Neural progenitor cell (in vitro differentiated cells): ENCODE measurements at regions not wholly inside any gene's neighbourhood (a gene's known extent, or its start where the extent isn't known, plus 50 kb on each side); places are given as distances from the start of the nearest gene placed in this dataset.

Experiments
- DNase-seq: peaks from one replicate; pipeline ENCODE4 v3.0.0-alpha.2; 2016; ENCODE audit warnings: low spot score
- H2AFZ ChIP-seq: fragments of 200-600 bp; sonication (generic); replicated peaks from 2 replicates; pipeline ENCODE4 v1.6.1; 2016; ENCODE audit warnings: antibody characterized with exemption
- H3F3A ChIP-seq: fragments of 200-600 bp; sonication (generic); 2 replicates; pipeline ENCODE4 v1.6.1; 2016; ENCODE audit warnings: antibody characterized with exemption, low read depth
- H3K27ac ChIP-seq: fragments of 200-600 bp; sonication (generic); 2 replicates; pipeline ENCODE4 v1.5.1; 2016; ENCODE audit warnings: mild to moderate bottlenecking
- H3K27me3 ChIP-seq: fragments of 200-600 bp; sonication (generic); 2 replicates; pipeline ENCODE4 v1.6.1; 2016; ENCODE audit warnings: mild to moderate bottlenecking, moderate library complexity
- H3K36me3 ChIP-seq: fragments of 200-600 bp; sonication (generic); 2 replicates; pipeline ENCODE4 v1.5.1; 2016
- H3K4me1 ChIP-seq: fragments of 200-600 bp; sonication (generic); 2 replicates; pipeline ENCODE4 v1.6.1; 2016; ENCODE audit warnings: mixed run types
- H3K4me2 ChIP-seq: fragments of 200-600 bp; sonication (generic); 2 replicates; pipeline ENCODE4 v1.6.1; 2016
- H3K4me3 ChIP-seq: fragments of 200-600 bp; sonication (generic); 2 replicates; pipeline ENCODE4 v1.5.1; 2016
- H3K79me2 ChIP-seq: fragments of 200-600 bp; sonication (generic); 2 replicates; pipeline ENCODE4 v1.6.1; 2016; ENCODE audit warnings: low read depth
- H3K9ac ChIP-seq: fragments of 200-600 bp; sonication (generic); 2 replicates; pipeline ENCODE4 v1.6.1; 2016
- H3K9me3 ChIP-seq: fragments of 200-600 bp; sonication (generic); 2 replicates; pipeline ENCODE4 v1.5.1; 2016; ENCODE audit warnings: low read depth
- H4K20me1 ChIP-seq: fragments of 200-600 bp; sonication (generic); 2 replicates; pipeline ENCODE4 v1.6.1; 2016; ENCODE audit warnings: low read depth
- H3K27ac Mint-ChIP-seq: 3 replicates; pipeline ENCODE4 v1.8.0; 2021; ENCODE audit warnings: mixed read lengths
- H3K27me3 Mint-ChIP-seq: 2 replicates; pipeline ENCODE4 v1.8.0; 2022; ENCODE audit warnings: low read depth, mild to moderate bottlenecking, inconsistent platforms, moderate library complexity, mixed read lengths; ENCODE audit not compliant: insufficient read depth
- H3K36me3 Mint-ChIP-seq: 3 replicates; pipeline ENCODE4 v1.8.0; 2021; ENCODE audit warnings: mixed read lengths
- H3K4me1 Mint-ChIP-seq: 3 replicates; pipeline ENCODE4 v1.8.0; 2021; ENCODE audit warnings: mixed read lengths
- H3K4me3 Mint-ChIP-seq: 3 replicates; pipeline ENCODE4 v1.8.0; 2021; ENCODE audit warnings: mild to moderate bottlenecking, moderate library complexity, mixed read lengths
- H3K9me3 Mint-ChIP-seq: 3 replicates; pipeline ENCODE4 v1.8.0; 2020; ENCODE audit warnings: mixed read lengths
- CTCF ChIP-seq: fragments of 200-600 bp; sonication (generic); IDR thresholded peaks from 2 replicates; pipeline ENCODE4 v1.5.1; 2017; ENCODE audit warnings: antibody characterized with exemption, mild to moderate bottlenecking
- EZH2 ChIP-seq: fragments of 200-600 bp; sonication (generic); IDR thresholded peaks from 2 replicates; pipeline ENCODE4 v1.6.1; 2017; ENCODE audit warnings: antibody characterized with exemption, mild to moderate bottlenecking, moderate library complexity
- EZH2phosphoT487 ChIP-seq: fragments of 200-600 bp; sonication (generic); IDR thresholded peaks from 2 replicates; pipeline ENCODE4 v1.6.1; 2017; ENCODE audit warnings: antibody characterized with exemption

DNA sequence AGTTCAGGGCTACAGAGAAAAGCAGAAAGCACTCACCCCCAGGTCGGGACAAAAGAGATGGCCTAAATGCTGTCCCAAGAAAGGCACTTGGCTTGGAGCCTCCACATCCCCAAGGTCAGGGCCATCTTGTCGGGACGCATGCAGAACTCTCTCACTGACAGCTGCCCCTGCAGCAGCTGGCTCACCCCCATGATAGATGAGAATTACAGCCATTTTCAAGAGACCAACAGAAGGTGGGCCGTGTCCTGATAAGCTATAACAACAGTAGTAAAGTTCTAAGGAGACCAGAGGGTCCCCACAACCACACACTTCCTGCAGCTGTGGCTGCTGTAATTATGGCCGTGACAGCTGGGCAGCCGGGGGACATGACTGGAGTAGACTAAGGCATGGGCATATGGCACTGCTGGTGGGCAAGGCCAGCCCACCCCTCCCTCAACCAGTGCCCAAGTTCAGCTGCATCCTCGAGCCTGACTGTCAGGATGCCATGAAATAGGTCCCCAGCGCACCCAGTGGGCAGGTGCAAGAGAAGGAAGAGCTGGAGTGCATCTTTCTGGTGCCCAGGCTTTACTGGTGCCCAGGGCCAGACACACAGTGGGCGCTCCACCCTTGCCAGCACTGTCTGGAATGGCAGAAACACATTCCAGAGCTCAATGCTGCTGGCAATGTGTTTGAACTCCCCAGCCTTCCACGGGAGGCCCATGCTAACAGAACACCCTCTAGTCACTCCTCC, 436.7 kb upstream of the ZNF507 start:
- Mint-ChIP-seq H3K27ac (no peak overlapping the region), H3K27me3 (peaks cover 7% of the 10 kb centered on the region), H3K4me3 (no peak overlapping the region), H3K36me3 (no peaks in the 10 kb centered on the region), H3K4me1 (peaks cover 3% of the 10 kb centered on the region), H3K9me3 (no peaks in the 10 kb centered on the region)
- Histone ChIP-seq H3K9ac (no peak overlapping the region), H3K27me3 (no peaks in the 10 kb centered on the region), H3F3A (peaks cover 5% of the 10 kb centered on the region), H3K4me2 (no peak overlapping the region), H3K27ac (no peak overlapping the region), H2AFZ (no peak overlapping the region), H3K4me1 (peaks cover 6% of the 10 kb centered on the region), H3K4me3 (no peak overlapping the region), H3K9me3 (no peaks in the 10 kb centered on the region), H3K79me2 (no peaks in the 10 kb centered on the region), H4K20me1 (no peaks in the 10 kb centered on the region), H3K36me3 (no peaks in the 10 kb centered on the region)
- DNase-seq: no peak
- TF ChIP-seq CTCF (no peak), EZH2 (no peak), EZH2phosphoT487 (no peak)

GRCh38 chr19:31910224-31910623, 435.2 kb upstream of the ZNF507 start:
- no peaks in the 10 kb centered on the region for H3K36me3 Mint-ChIP-seq
- no peak overlapping the region for H3K4me3 Mint-ChIP-seq
- H3K4me1 ChIP-seq: no peaks in the 10 kb centered on the region
- TF ChIP-seq EZH2 (no peak), EZH2phosphoT487 (no peak), CTCF (no peak)
- H3K79me2 ChIP-seq: no peaks in the 10 kb centered on the region
- H3F3A ChIP-seq: no peaks in the 10 kb centered on the region
- DNase-seq: no peak
- H3K4me3 ChIP-seq: no peak overlapping the region
- no peaks in the 10 kb centered on the region for H3K36me3 ChIP-seq
- no peaks in the 10 kb centered on the region for H3K27me3 ChIP-seq
- H3K4me1 Mint-ChIP-seq: peaks cover 3% of the 10 kb centered on the region
- H3K9me3 ChIP-seq: no peaks in the 10 kb centered on the region
- H3K27ac ChIP-seq: no peak overlapping the region
- no peaks in the 10 kb centered on the region for H4K20me1 ChIP-seq
- peak overlapping the region; percentile 57 for H2AFZ ChIP-seq
- peaks cover 7% of the 10 kb centered on the region for H3K27me3 Mint-ChIP-seq
- no peaks in the 10 kb centered on the region for H3K9me3 Mint-ChIP-seq
- H3K9ac ChIP-seq: no peak overlapping the region
- no peak overlapping the region for H3K27ac Mint-ChIP-seq
- H3K4me2 ChIP-seq: no peak overlapping the region

- TF ChIP-seq EZH2phosphoT487 (no peak), EZH2 (no peak), CTCF (no peak)
- peaks cover 7% of the 10 kb centered on the region for H3K27me3 Mint-ChIP-seq
Observed at GRCh38 chr19:31911577-31911976, 433.8 kb upstream of the ZNF507 start.

More at GRCh38 chr19:31911577-31911976, 433.8 kb upstream of the ZNF507 start:
- H2AFZ ChIP-seq: no peak overlapping the region
- H3K4me3 ChIP-seq: no peak overlapping the region
- no peaks in the 10 kb centered on the region for H3K9me3 ChIP-seq
- H3K27me3 ChIP-seq: no peaks in the 10 kb centered on the region
- H3K4me1 ChIP-seq: no peaks in the 10 kb centered on the region
- H3K4me1 Mint-ChIP-seq: peaks cover 3% of the 10 kb centered on the region
- H3K79me2 ChIP-seq: no peaks in the 10 kb centered on the region
- H3F3A ChIP-seq: no peaks in the 10 kb centered on the region
- no peak overlapping the region for H3K9ac ChIP-seq
- no peak overlapping the region for H3K27ac Mint-ChIP-seq
- no peaks in the 10 kb centered on the region for H3K36me3 Mint-ChIP-seq
- H3K4me3 Mint-ChIP-seq: no peak overlapping the region
- H3K36me3 ChIP-seq: no peaks in the 10 kb centered on the region
- H4K20me1 ChIP-seq: no peaks in the 10 kb centered on the region
- no peak for DNase-seq
- no peaks in the 10 kb centered on the region for H3K9me3 Mint-ChIP-seq
- H3K4me2 ChIP-seq: no peak overlapping the region
- H3K27ac ChIP-seq: no peak overlapping the region
